ENCODE measurements at regions not wholly inside any gene's neighbourhood (a gene's known extent, or its start where the extent isn't known, plus 50 kb on each side); places are given as distances from the start of the nearest gene placed in this dataset.

DNA sequence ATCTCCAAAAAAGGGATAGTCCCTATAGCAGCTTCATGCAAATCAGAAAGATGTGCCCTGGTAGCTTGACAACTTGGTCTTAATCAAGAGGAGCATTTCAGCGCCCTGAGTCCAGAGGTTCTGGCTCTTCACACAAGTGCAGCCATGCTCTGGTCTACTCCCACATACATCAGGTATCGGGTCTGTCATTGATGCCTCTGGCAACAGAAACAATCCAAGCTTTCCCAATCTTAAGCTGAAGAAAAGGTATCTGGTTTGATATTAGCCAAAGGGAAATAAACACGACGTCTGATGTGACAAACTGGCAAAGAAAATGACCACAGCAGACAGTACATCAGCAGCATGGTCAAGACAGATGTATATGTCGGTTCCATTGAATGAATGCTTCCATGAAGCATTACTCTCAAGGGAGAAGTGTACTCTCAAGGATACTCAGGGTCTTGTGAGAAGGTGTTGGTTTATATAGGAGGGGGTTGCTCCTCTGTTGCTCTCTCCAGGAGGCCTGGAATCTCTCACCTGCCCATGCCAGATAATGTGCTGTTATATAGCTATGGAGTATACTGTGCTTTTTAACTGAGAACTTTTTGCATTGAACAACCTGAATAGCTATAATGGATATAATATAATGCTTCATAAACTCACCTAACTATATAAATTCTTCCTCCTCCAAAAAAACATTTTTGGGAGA, 879.6 kb upstream of the PCDH10 start:
- H3K27me3 ChIP-seq = no peaks in the 10 kb centered on the region
- intact Hi-C loops (cut with DNase I) = no loop called here
- WGBS, 2 donors = 86 to 92% methylated on average over 5 of the region's 5 CpGs

DNA sequence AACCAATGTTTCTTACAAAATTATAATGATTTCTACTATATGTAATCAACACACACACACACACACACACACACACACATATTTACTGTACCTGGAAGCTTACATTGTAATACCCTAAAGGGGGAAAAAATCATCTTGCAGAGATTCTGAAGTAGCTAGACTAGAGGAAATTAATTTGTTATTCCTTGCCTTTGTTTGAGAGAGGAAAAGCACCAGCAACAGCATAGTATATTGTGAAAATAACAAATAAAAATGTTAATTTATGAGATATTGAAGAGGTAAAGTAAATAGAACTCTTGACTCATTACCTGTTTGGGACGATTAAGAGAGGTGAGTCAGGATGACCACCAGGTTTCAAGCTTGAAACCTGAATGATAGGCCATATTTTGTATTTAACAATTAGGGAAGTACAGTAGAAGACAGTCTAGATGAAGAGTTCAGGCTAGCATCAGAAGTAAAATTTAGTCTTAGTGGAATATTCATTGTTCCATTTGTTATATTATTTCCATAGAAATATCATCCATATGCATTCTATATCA, 873.4 kb upstream of the PCDH10 start:
- DNase-seq = no peak
- 38 to 48% methylated on average over 1 of the region's 1 CpG for WGBS, 2 donors
- intact Hi-C loops (cut with DNase I) = no loop called here

More for the DNA sequence above, 879.6 kb upstream of the PCDH10 start:
- no peaks in the 10 kb centered on the region for H3K36me3 ChIP-seq
- no peak for TF ChIP-seq POLR2A (IDR thresholded peaks at IDR 0.05)
- TF ChIP-seq, protein P1, sequence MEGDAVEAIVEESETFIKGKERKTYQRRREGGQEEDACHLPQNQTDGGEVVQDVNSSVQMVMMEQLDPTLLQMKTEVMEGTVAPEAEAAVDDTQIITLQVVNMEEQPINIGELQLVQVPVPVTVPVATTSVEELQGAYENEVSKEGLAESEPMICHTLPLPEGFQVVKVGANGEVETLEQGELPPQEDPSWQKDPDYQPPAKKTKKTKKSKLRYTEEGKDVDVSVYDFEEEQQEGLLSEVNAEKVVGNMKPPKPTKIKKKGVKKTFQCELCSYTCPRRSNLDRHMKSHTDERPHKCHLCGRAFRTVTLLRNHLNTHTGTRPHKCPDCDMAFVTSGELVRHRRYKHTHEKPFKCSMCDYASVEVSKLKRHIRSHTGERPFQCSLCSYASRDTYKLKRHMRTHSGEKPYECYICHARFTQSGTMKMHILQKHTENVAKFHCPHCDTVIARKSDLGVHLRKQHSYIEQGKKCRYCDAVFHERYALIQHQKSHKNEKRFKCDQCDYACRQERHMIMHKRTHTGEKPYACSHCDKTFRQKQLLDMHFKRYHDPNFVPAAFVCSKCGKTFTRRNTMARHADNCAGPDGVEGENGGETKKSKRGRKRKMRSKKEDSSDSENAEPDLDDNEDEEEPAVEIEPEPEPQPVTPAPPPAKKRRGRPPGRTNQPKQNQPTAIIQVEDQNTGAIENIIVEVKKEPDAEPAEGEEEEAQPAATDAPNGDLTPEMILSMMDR (IDR thresholded peaks at IDR 0.05) = no peak
- DNase-seq = no peak
- no peak overlapping the region for H3K4me3 ChIP-seq
- H3K27ac ChIP-seq = no peak overlapping the region
- no peaks in the 10 kb centered on the region for H3K9me3 ChIP-seq
- H3K4me1 ChIP-seq = no peaks in the 10 kb centered on the region

DNA sequence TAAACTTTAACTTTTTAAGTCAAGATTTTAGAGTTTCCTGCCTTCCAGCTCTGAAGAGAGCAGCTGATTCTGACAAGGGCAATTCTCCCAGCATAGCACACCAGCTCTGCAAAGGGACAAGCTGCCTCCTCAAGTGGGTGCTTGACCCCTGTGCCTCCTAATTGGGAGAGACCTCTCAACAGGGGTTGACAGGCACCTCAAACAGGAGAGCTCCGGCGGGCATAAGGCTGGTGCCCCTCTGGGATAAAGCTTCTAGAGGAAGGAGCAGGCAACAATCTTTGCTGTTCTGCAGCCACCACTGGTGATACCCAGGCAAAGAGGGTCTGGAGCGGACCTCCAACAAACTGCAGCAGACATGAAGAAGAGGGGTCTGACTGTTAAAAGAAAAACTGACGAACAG, 872.9 kb upstream of the PCDH10 start:
- no peak overlapping the region for H3K4me3 ChIP-seq
- no peak for TF ChIP-seq POLR2A (IDR thresholded peaks at IDR 0.05)
- TF ChIP-seq, protein P1 (IDR thresholded peaks at IDR 0.05) = no peak
- H3K4me1 ChIP-seq = no peaks in the 10 kb centered on the region
- no peaks in the 10 kb centered on the region for H3K9me3 ChIP-seq
- no peaks in the 10 kb centered on the region for H3K36me3 ChIP-seq
- H3K27ac ChIP-seq = no peak overlapping the region
- 61 to 94% methylated on average over 3 to 4 of the region's 4 CpGs for WGBS, 2 donors
- intact Hi-C loops (cut with DNase I) = no loop called here
- no peak for DNase-seq
- H3K27me3 ChIP-seq = no peaks in the 10 kb centered on the region

More for the DNA sequence above, 873.4 kb upstream of the PCDH10 start:
- Histone ChIP-seq H3K27me3 (no peaks in the 10 kb centered on the region), H3K9me3 (no peaks in the 10 kb centered on the region), H3K4me3 (no peak overlapping the region), H3K4me1 (no peaks in the 10 kb centered on the region), H3K27ac (no peak overlapping the region), H3K36me3 (no peaks in the 10 kb centered on the region)
- TF ChIP-seq, protein P1 (IDR thresholded peaks at IDR 0.05) = no peak
- no peak for TF ChIP-seq POLR2A (IDR thresholded peaks at IDR 0.05)

DNA sequence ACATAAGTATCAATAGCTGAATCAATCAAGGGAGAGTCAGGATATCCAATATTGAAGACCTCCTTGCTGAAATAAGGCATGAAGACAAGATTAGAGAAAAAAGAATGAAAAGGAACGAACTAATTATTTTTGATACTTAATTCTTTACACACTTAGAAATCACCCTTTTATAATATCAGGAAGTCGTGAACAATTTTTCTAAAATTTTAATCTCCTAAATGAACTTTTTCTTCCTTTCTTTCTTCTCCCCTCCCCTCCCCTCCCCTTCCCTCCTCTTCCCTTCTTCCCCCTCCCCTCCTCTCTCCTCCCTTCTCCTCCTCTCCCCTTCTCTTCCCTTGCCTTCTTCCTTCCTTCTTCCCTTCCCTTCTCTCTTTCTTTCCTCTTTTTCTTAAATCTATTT, 872.1 kb upstream of the PCDH10 start:
- Histone ChIP-seq H3K27ac (no peak overlapping the region), H3K36me3 (no peaks in the 10 kb centered on the region), H3K4me3 (no peak overlapping the region), H3K4me1 (no peaks in the 10 kb centered on the region), H3K27me3 (no peaks in the 10 kb centered on the region), H3K9me3 (no peaks in the 10 kb centered on the region)
- WGBS, 2 donors = 66 to 79% methylated on average over 2 of the region's 2 CpGs
- DNase-seq = no peak
- intact Hi-C loops (cut with DNase I) = no loop called here
- TF ChIP-seq, protein P1 (IDR thresholded peaks at IDR 0.05) = no peak
- no peak for TF ChIP-seq POLR2A (IDR thresholded peaks at IDR 0.05)

DNA sequence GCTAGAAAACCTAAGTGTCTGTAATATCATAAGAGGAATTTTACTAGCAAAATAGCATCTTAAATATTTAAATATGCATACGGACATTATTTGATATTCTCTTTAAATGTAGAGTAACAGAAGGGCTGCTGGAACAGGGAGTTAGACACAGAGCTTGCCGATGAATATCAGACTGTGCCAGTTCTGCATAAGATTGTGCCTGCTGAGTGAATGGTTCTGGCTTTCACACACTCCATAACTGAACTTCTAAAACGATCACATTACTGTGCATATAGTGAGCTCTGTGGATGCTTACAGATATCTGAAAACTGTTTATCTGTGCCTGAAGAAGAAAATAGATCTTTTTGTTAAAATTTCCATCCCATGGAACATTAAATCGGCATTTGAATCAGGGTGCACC, 867.4 kb upstream of the PCDH10 start:
- H3K27ac ChIP-seq = no peak overlapping the region
- H3K36me3 ChIP-seq = no peaks in the 10 kb centered on the region
- no peak overlapping the region for H3K4me3 ChIP-seq
- H3K4me1 ChIP-seq = no peaks in the 10 kb centered on the region
- WGBS, 2 donors = 75 to 81% methylated on average over 4 of the region's 4 CpGs
- DNase-seq = no peak
- intact Hi-C loops (cut with DNase I) = no loop called here
- no peaks in the 10 kb centered on the region for H3K9me3 ChIP-seq
- no peak for TF ChIP-seq POLR2A (IDR thresholded peaks at IDR 0.05)
- TF ChIP-seq, protein P1 (IDR thresholded peaks at IDR 0.05) = no peak
- no peaks in the 10 kb centered on the region for H3K27me3 ChIP-seq

Measured in esophagus squamous epithelium (tissue), 5 donors.